ENCODE measurements at regions not wholly inside any gene's neighbourhood (a gene's known extent, or its start where the extent isn't known, plus 50 kb on each side); places are given as distances from the start of the nearest gene placed in this dataset.
"Not testable (repeated sequence)": the region's sequence is repeated elsewhere in the genome, so short reads cannot be mapped to it uniquely, and the experiment has no call there.

DNA sequence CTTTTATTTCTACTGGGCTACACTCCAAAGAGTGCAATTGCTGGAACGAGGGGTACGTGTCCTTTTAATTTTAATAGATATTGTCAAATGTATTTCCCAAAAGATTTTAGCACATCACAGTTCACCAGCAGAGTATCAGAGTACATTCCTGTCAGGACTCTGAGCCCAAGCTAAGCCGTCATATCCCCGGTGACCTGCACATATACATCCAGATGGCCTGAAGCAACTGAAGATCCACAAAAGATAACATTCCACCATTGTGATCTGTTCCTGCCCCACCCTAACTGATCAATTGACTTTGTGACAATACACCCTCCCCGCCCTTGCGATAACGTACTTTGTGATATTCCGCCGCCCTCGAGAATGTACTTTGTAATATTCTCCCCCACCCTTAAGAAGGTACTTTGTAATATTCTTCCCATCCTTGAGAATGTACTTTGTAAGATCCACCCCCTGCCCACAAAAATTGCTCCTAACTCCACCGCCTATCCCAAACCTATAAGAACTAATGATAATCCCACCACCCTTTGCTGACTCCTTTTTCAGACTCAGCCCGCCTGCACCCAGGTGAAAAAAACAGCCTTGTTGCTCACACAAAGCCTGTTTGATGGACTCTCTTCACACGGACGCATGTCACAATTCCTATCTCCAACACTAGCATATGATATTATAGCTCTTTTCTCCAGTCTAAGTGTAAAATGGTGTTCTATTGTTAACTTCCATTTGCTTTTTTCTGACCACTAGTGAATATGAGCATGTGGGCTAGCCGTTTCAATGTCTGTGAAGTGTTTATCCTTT is 93.6 kb downstream of the CCDC71L start:
- H3K36me3 ChIP-seq (ENCODE audit: insufficient read depth, low read depth, low read length); H3K9ac ChIP-seq (ENCODE audit: low read depth, low read length); H3K9me3 ChIP-seq (ENCODE audit: insufficient read depth, low read depth, low read length); H3K27me3 ChIP-seq (ENCODE audit: insufficient read depth, low read length); H3K4me1 ChIP-seq (ENCODE audit: insufficient read depth, low read length); H3K4me3 ChIP-seq (ENCODE audit: low read length); H3K27ac ChIP-seq (ENCODE audit: low read length): not testable (repeated sequence)

DNA sequence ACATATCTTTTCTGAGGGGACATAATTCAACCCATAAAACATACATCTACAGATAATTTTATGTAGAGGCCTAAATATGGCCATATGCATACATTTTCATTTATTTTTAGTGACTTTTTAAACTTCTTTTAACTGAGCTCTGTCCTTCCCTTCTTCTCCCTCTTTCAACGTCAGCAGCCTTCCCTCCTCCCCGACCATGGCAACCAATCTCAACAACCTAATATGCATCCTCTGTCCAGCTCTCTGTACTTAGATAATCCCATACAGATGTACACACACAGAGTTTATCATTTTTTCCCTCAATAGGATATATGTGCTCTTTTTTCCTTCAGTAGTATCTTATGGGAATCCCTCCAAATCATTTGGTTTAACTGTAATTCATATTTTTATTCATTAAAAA is 94.3 kb downstream of the CCDC71L start:
- H3K9me3 ChIP-seq (ENCODE audit: insufficient read depth, low read depth, low read length) = no peaks in the 10 kb centered on the region
- H3K4me1 ChIP-seq (ENCODE audit: insufficient read depth, low read length) = no peaks in the 10 kb centered on the region
- no peaks in the 10 kb centered on the region for H3K36me3 ChIP-seq (ENCODE audit: insufficient read depth, low read depth, low read length)
- H3K27ac ChIP-seq (ENCODE audit: low read length) = no peak overlapping the region
- no peak overlapping the region for H3K9ac ChIP-seq (ENCODE audit: low read depth, low read length)
- H3K4me3 ChIP-seq (ENCODE audit: low read length) = no peak overlapping the region
- H3K27me3 ChIP-seq (ENCODE audit: insufficient read depth, low read length) = no peaks in the 10 kb centered on the region

DNA sequence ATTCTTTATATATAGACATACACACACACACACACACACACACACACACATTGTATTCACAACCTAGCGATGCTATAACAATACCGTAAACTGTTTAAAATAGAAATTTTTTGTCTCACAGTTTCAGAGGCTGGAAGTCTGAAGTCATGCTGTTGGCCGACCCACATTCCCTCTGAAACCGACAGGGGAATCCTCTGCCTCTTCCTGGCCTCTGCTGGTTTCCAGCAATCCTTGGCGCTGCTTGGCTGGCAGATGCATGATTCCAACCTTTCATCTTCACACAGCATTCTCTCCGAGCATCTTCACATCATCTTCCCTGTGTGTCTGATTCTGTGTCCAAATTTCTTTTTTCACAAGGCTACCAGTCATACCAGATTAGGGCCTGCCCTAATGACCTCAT is 94.8 kb downstream of the CCDC71L start:
- no peaks in the 10 kb centered on the region for H3K27me3 ChIP-seq (ENCODE audit: insufficient read depth, low read length)
- H3K9me3 ChIP-seq (ENCODE audit: insufficient read depth, low read depth, low read length) = no peaks in the 10 kb centered on the region; the same call in 1 of the 2 replicates
- no peaks in the 10 kb centered on the region for H3K4me1 ChIP-seq (ENCODE audit: insufficient read depth, low read length)
- H3K4me3 ChIP-seq (ENCODE audit: low read length) = no peak overlapping the region
- H3K36me3 ChIP-seq (ENCODE audit: insufficient read depth, low read depth, low read length) = no peaks in the 10 kb centered on the region
- no peak overlapping the region for H3K9ac ChIP-seq (ENCODE audit: low read depth, low read length)
- no peak overlapping the region for H3K27ac ChIP-seq (ENCODE audit: low read length)

DNA sequence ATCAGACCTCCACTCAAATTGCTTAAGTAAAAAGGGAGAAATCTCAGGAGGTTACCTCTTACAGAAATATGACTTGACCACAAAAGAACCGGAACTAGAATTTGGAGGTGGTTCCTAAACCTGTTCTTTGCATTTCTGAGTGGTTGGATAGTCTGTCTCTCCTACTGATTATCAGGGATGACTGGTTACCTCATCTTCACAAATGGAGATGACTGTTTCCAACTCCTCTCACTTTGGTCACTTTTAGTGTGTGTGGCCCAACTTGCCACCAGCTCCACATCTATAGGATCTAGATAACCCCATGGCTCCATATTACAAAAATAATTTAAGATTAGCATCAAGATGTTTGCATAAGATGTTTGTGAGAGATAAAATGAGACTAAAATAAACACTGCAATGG is 95.5 kb downstream of the CCDC71L start:
- Histone ChIP-seq H3K9me3 (ENCODE audit: insufficient read depth, low read depth, low read length) (no peaks in the 10 kb centered on the region; the same call in 1 of the 2 replicates), H3K36me3 (ENCODE audit: insufficient read depth, low read depth, low read length) (no peaks in the 10 kb centered on the region), H3K27me3 (ENCODE audit: insufficient read depth, low read length) (no peaks in the 10 kb centered on the region), H3K27ac (ENCODE audit: low read length) (no peak overlapping the region), H3K9ac (ENCODE audit: low read depth, low read length) (no peak overlapping the region), H3K4me1 (ENCODE audit: insufficient read depth, low read length) (no peaks in the 10 kb centered on the region), H3K4me3 (ENCODE audit: low read length) (no peak overlapping the region)

DNA sequence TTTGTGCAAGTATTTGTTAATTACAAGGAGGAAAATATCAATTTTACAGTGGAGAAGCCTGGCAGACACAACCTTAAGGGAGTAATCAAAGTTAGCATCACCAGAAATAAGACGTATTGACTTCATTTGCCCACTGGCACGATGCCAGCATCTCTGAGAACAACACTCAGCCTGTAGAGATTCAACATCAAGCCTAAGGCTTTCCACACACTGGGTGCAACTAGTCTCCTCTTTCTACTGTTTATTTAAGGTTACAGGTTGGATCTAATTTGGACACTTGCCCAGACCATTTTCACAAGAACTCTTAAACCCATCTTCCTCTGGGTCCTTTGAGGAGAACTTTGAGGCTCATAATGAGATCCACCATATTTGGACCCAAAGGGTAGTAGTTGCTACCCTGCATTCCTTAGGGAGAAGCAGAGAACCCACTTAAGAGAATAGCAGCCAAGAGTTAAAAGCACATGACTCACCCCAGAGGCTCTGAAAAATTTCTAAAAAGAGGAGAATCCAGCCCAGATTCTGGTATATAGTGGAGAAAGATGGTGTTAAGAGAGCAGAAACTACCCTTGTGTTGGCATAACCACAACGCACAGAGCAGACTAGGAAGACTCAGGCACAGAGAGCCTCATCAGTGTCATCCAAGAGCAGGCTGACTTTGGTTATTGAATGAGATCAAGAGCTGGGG is 97.3 kb downstream of the CCDC71L start:
- Histone ChIP-seq H3K27ac (ENCODE audit: low read length) (no peak overlapping the region), H3K4me1 (ENCODE audit: insufficient read depth, low read length) (no peaks in the 10 kb centered on the region), H3K36me3 (ENCODE audit: insufficient read depth, low read depth, low read length) (no peaks in the 10 kb centered on the region), H3K4me3 (ENCODE audit: low read length) (no peak overlapping the region), H3K9ac (ENCODE audit: low read depth, low read length) (no peak overlapping the region), H3K27me3 (ENCODE audit: insufficient read depth, low read length) (no peaks in the 10 kb centered on the region), H3K9me3 (ENCODE audit: insufficient read depth, low read depth, low read length) (no peaks in the 10 kb centered on the region; the same call in 1 of the 2 replicates)

DNA sequence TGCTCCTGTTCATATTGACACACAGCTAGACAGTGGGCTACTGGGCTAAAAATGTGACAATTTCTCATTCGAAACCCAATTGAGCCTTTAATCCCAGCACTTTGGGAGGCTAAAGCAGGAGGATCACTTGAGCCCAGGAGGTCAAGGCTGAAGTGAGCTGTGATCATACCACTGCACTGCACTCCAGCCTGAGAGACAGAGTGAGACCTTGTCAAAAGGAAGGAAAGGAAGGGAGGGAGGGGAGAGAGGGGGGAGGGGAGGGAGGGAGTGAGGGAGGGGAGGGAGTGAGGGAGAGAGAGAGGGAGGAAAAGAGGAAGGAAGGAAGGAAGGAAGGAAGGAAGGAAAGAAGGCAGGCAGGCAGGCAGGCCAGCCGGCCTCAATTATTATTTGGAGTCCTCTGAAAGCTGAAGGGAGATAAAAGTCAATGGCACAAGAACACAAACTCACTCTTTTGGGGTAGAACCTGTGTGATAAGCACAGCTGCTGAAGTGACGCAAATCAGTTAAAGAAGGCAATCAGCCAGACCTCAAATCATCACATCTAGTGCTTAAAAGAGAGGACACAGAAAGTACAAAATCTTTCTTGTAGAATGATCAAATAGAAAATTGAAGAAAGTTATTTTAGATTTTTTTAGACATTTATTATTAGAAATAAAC is 98.1 kb downstream of the CCDC71L start:
- Histone ChIP-seq H3K9ac (ENCODE audit: low read depth, low read length) (no peak overlapping the region), H3K4me3 (ENCODE audit: low read length) (no peak overlapping the region), H3K27me3 (ENCODE audit: insufficient read depth, low read length) (no peaks in the 10 kb centered on the region), H3K36me3 (ENCODE audit: insufficient read depth, low read depth, low read length) (no peaks in the 10 kb centered on the region), H3K4me1 (ENCODE audit: insufficient read depth, low read length) (no peaks in the 10 kb centered on the region), H3K9me3 (ENCODE audit: insufficient read depth, low read depth, low read length) (no peaks in the 10 kb centered on the region; the same call in 1 of the 2 replicates), H3K27ac (ENCODE audit: low read length) (no peak overlapping the region)

DNA sequence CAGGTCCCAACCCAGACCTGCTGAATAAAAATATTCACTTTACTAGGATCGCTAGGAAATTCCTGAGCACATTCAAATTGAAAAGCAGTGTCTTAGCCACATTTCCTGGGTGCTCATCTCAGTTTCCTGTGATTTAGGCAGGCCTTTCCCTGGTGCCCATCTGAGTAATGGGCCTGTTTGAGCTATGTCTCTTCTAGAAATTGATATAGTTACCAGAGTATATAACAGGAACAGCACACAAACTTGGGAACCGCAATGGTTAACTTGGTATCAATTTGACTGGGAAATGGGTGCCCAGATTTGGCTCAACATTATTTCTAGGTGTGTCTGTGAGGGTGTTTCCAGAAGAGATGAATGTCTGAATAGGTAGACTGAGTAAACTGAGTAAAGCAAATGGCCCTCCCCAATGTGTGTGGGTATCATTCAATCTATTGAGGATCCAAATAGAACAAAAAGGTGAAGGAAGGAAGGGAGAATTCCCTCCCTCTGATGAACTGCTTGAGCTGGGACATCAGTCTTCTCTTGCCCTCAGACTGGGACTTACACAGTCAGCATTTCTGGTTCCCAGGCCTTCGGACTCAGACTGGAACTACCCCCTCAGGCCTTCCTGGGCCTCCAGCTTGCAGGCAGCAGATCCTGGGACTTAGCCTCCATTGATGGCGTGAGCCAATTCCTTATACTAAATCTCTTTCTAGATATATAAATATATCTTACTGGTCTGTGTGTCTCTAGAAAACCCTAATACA is 99.1 kb downstream of the CCDC71L start:
- no peaks in the 10 kb centered on the region for H3K27me3 ChIP-seq (ENCODE audit: insufficient read depth, low read length)
- H3K27ac ChIP-seq (ENCODE audit: low read length) = no peak overlapping the region
- no peaks in the 10 kb centered on the region for H3K36me3 ChIP-seq (ENCODE audit: insufficient read depth, low read depth, low read length)
- H3K4me1 ChIP-seq (ENCODE audit: insufficient read depth, low read length) = no peaks in the 10 kb centered on the region
- no peak overlapping the region for H3K9ac ChIP-seq (ENCODE audit: low read depth, low read length)
- no peak overlapping the region for H3K4me3 ChIP-seq (ENCODE audit: low read length)
- H3K9me3 ChIP-seq (ENCODE audit: insufficient read depth, low read depth, low read length) = no peaks in the 10 kb centered on the region; the same call in 1 of the 2 replicates

DNA sequence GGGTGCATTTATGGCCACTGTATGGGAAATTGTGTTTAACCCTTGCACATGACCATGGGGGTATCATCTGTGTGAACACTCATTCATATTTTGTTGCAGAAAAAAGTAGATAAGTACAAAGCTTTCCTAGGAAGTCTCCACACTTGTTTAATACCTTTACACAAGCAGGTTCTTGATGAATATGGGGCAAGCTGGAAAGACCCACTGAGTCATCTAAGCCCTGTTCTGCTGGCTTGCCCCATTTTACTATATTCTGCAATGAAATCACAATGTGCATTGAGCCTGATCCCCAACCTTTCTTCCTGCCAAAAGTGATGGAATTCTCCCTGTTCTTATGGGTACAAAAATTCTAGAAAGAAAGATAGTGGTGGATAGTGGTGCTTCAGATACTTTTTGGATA is 99.8 kb downstream of the CCDC71L start:
- Histone ChIP-seq H3K4me1 (ENCODE audit: insufficient read depth, low read length) (no peaks in the 10 kb centered on the region), H3K27ac (ENCODE audit: low read length) (no peak overlapping the region), H3K9me3 (ENCODE audit: insufficient read depth, low read depth, low read length) (no peaks in the 10 kb centered on the region; the same call in 1 of the 2 replicates), H3K27me3 (ENCODE audit: insufficient read depth, low read length) (no peaks in the 10 kb centered on the region), H3K4me3 (ENCODE audit: low read length) (no peak overlapping the region), H3K9ac (ENCODE audit: low read depth, low read length) (no peak overlapping the region), H3K36me3 (ENCODE audit: insufficient read depth, low read depth, low read length) (no peaks in the 10 kb centered on the region)

DNA sequence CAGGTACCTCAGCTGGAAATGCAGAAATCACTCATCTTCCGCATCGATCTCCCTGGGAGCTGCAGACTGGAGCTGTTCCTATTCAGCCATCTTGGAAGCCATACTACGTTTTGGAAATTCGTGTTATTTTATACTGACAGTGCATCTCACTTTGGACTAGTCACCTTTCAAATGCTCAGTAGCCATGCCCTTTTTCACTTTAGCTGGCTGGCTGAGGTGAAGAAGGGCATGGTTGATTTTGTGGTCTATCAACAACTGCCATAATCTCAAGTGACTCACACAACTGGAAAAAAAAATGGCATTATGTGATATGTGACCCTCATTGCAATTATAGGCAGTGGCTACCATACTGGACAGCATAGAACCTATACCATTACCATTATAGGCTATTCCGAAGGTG is 100.5 kb downstream of the CCDC71L start:
- no peak overlapping the region for H3K27ac ChIP-seq (ENCODE audit: low read length)
- H3K9ac ChIP-seq (ENCODE audit: low read depth, low read length) = no peak overlapping the region

DNA sequence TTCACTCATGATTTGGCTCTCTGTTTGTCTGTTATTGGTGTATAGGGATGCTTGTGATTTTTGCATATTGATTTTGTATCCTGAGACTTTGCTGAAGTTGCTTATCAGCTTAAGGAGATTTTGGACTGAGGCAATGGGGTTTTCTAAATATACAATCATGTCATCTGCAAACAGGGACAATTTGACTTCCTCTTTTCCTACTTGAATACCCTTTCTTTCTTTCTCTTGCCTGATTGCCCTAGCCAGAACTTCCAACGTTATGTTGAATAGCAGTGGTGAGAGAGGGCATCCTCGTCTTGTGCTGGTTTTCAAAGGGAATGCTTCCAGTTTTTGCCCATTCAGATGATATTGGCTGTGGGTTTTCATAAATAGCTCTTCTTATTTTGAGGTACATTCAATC is 104.7 kb downstream of the CCDC71L start:
- not testable (repeated sequence) for H3K4me1 ChIP-seq (ENCODE audit: insufficient read depth, low read length); H3K4me3 ChIP-seq (ENCODE audit: low read length); H3K9ac ChIP-seq (ENCODE audit: low read depth, low read length); H3K27ac ChIP-seq (ENCODE audit: low read length); H3K9me3 ChIP-seq (ENCODE audit: insufficient read depth, low read depth, low read length); H3K36me3 ChIP-seq (ENCODE audit: insufficient read depth, low read depth, low read length); H3K27me3 ChIP-seq (ENCODE audit: insufficient read depth, low read length)

More for the DNA sequence above, 100.5 kb downstream of the CCDC71L start:
- Histone ChIP-seq H3K27me3 (ENCODE audit: insufficient read depth, low read length) (no peaks in the 10 kb centered on the region), H3K4me1 (ENCODE audit: insufficient read depth, low read length) (no peaks in the 10 kb centered on the region), H3K36me3 (ENCODE audit: insufficient read depth, low read depth, low read length) (no peaks in the 10 kb centered on the region), H3K9me3 (ENCODE audit: insufficient read depth, low read depth, low read length) (no peaks in the 10 kb centered on the region; the same call in 1 of the 2 replicates), H3K4me3 (ENCODE audit: low read length) (no peak overlapping the region)

DNA sequence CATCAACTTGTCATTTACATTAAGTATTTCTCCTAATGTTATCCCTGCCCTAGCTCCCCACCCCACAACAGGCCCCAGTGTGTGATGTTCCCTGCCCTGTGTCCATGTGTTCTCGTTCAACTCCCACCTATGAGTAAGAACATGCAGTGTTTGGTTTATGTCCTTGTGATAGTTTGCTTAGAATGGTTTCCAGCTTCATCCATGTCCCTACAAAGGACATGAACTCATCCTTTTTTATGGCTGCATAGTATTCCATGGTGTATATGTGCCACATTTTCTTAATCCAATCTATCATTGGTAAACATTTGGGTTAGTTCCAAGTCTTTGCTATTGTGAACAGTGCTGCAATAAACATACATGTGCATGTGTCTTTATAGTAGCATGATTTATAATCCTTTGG is 106.3 kb downstream of the CCDC71L start:
- not testable (repeated sequence) for H3K4me3 ChIP-seq (ENCODE audit: low read length); H3K4me1 ChIP-seq (ENCODE audit: insufficient read depth, low read length); H3K9ac ChIP-seq (ENCODE audit: low read depth, low read length); H3K36me3 ChIP-seq (ENCODE audit: insufficient read depth, low read depth, low read length); H3K27ac ChIP-seq (ENCODE audit: low read length); H3K9me3 ChIP-seq (ENCODE audit: insufficient read depth, low read depth, low read length); H3K27me3 ChIP-seq (ENCODE audit: insufficient read depth, low read length)

Measured in iPS-20b (cell line).